ENCODE measurements at regions not wholly inside any gene's neighbourhood (a gene's known extent, or its start where the extent isn't known, plus 50 kb on each side); places are given as distances from the start of the nearest gene placed in this dataset.

DNA sequence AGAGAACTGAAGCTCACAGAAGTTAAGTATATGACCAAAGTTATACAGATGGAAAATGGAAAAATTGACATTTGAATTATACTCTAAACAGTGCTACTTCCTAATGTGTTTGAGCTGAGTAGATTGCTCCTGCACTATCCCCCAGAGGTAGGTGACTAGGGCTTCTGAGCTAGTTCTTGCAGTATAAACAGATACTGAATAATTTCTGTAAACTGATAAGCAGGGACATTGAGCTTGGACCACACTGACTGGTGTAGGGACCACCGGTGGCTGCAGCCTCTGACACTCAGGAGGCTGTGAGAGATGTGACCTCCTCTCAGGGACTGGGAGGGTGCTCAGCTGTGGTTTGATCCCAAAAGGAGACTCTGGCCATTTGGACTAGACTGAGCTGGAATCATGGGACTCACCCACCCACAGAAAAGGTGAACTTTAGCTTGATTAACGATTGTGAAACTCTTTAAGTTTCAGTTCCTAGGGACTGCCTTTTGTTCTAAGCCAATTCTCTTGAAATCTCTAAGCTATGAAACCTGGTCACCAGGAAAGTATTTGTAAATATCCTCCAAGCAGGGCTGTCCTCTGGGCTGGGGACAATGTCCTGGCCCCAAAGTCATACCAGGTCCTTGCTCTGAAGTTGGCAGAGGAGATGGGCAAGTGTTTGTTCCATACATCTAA is 291.5 kb downstream of the SEC61B start:
- Histone ChIP-seq H3K4me1 (ENCODE audit: control insufficient read depth in 1 of 2, insufficient read depth in 2 of 2, low read depth in 1 of 2, low read length in 1 of 2) (peaks cover 0 to 20% of the 10 kb centered on the region in 2 experiments; a peak in 2 of 4 replicates), H3K4me2 (no peak overlapping the region), H3K27ac (ENCODE audit: low read depth in 2 of 2, low read length in 1 of 2) (no peak overlapping the region), H3K27me3 (ENCODE audit: insufficient read depth) (no peaks in the 10 kb centered on the region; the same call in 1 of the 2 replicates), H4K20me1 (ENCODE audit: insufficient read depth) (no peaks in the 10 kb centered on the region), H2AFZ (ENCODE audit: low read depth) (no peak overlapping the region), H3K9me2 (no peaks in the 10 kb centered on the region), H3F3A (replicated peaks; ENCODE audit: insufficient read depth) (no peaks in the 10 kb centered on the region), H3K79me2 (ENCODE audit: insufficient read depth) (no peaks in the 10 kb centered on the region), H3K9me3 (no peaks in the 10 kb centered on the region), H3K4me3 (ENCODE audit: low read depth in 2 of 2, low read length in 1 of 2) (no peak overlapping the region), H3K36me3 (replicated peaks in 1 of 2; ENCODE audit: control insufficient read depth in 1 of 2, insufficient read depth in 2 of 2, low read length in 1 of 2) (no peaks in the 10 kb centered on the region), H3K9ac (no peak overlapping the region)
- ChIA-PET CTCF (interaction anchor here (1.0 to 1.2 kb wide), 2 partner anchors 16 to 248 kb away, joined by 3 read pairs; no protein-coding TSS in a partner anchor), POLR2A (no interaction called here)
- WGBS (ENCODE audit: low lambda C conversion rate): 78% methylated on average over 2 of the region's 2 CpGs
- no peak for DNase-seq
- TF ChIP-seq RXRA (IDR thresholded peaks at IDR 0.05; ENCODE audit: borderline replicate concordance, low read depth): no peak
- TF ChIP-seq CHD2 (IDR thresholded peaks at IDR 0.05; ENCODE audit: low read length, partially characterized antibody): no peak
- TF ChIP-seq RFX5 (IDR thresholded peaks at IDR 0.05; ENCODE audit: low read length): no peak
- no peak for TF ChIP-seq POLR2AphosphoS5 (IDR thresholded peaks at IDR 0.05; ENCODE audit: low read depth, low read length)
- TF ChIP-seq NRF1 (IDR thresholded peaks at IDR 0.05; ENCODE audit: low read depth, low read length): no peak
- no peak for TF ChIP-seq NFIC (IDR thresholded peaks at IDR 0.05; ENCODE audit: borderline replicate concordance)
- TF ChIP-seq TCF12 (IDR thresholded peaks at IDR 0.05): no peak

DNA sequence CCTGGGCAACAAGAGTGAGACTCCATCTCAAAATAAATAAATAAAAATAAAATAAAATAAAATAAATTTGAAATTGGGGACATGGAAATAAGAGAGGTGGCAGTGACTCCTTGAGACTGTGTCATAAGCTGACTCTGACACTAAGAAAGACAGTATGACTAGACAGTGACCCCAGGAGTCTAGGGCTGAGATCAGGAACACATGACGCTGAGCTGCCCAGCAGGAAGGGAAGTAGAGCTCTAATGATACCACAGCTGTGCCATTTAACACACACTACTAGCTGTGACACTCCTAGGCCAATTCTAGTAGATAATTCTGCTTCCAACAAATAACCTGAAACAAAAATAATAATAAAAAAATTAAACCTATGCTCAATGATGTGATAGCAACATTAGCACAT is 293.0 kb downstream of the SEC61B start:
- Histone ChIP-seq H3K9me3 (no peaks in the 10 kb centered on the region), H3K36me3 (replicated peaks in 1 of 2; ENCODE audit: control insufficient read depth in 1 of 2, insufficient read depth in 2 of 2, low read length in 1 of 2) (no peaks in the 10 kb centered on the region), H3K27ac (ENCODE audit: low read depth in 2 of 2, low read length in 1 of 2) (no peak overlapping the region), H3F3A (replicated peaks; ENCODE audit: insufficient read depth) (no peaks in the 10 kb centered on the region), H3K9me2 (no peaks in the 10 kb centered on the region), H3K4me3 (ENCODE audit: low read depth in 2 of 2, low read length in 1 of 2) (no peak overlapping the region), H3K4me2 (no peak overlapping the region), H3K79me2 (ENCODE audit: insufficient read depth) (no peaks in the 10 kb centered on the region), H3K4me1 (ENCODE audit: control insufficient read depth in 1 of 2, insufficient read depth in 2 of 2, low read depth in 1 of 2, low read length in 1 of 2) (peaks cover 0 to 11% of the 10 kb centered on the region in 2 experiments; a peak in 2 of 4 replicates), H2AFZ (ENCODE audit: low read depth) (no peak overlapping the region), H3K9ac (no peak overlapping the region), H3K27me3 (ENCODE audit: insufficient read depth) (no peaks in the 10 kb centered on the region; the same call in 1 of the 2 replicates), H4K20me1 (ENCODE audit: insufficient read depth) (no peaks in the 10 kb centered on the region)
- ChIA-PET CTCF (interaction anchor here (0.9 kb wide), 1 partner anchor 9 kb away, joined by 5 read pairs; no protein-coding TSS in a partner anchor), POLR2A (no interaction called here)
- no peak for DNase-seq
- TF ChIP-seq POLR2AphosphoS5 (IDR thresholded peaks at IDR 0.05; ENCODE audit: low read depth, low read length): no peak
- no peak for TF ChIP-seq EZH2phosphoT487 (IDR thresholded peaks at IDR 0.05; ENCODE audit: borderline replicate concordance, low read depth)
- no peak for TF ChIP-seq TEAD4 (IDR thresholded peaks at IDR 0.05; ENCODE audit: borderline replicate concordance, insufficient read depth)
- TF ChIP-seq EP300 (IDR thresholded peaks at IDR 0.05; ENCODE audit: borderline replicate concordance in 1 of 2, low read depth in 1 of 2, low read length in 1 of 2): no peak
- no peak for TF ChIP-seq CHD2 (IDR thresholded peaks at IDR 0.05; ENCODE audit: low read length, partially characterized antibody)
- 90% methylated on average over 1 of the region's 1 CpG for WGBS (ENCODE audit: low lambda C conversion rate)
